GM12865 (cell line): ENCODE measurements at regions not wholly inside any gene's neighbourhood (a gene's known extent, or its start where the extent isn't known, plus 50 kb on each side); places are given as distances from the start of the nearest gene placed in this dataset.

Source experiments
- DNase-seq: peaks from one replicate; pipeline ENCODE4 v3.0.0; 2010; ENCODE audit warnings: low read depth
- H3K4me3 ChIP-seq: 2 replicates; pipeline ENCODE4 v1.5.1; 2011; ENCODE audit warnings: mild to moderate bottlenecking, low read depth, low read length, control low read depth
- CTCF ChIP-seq: IDR thresholded peaks from 2 replicates; pipeline ENCODE4 v1.5.1; 2011; ENCODE audit warnings: low read length, control low read depth, low read depth, inconsistent platforms; ENCODE audit not compliant: insufficient read depth; ENCODE audit errors: missing control alignments

DNA sequence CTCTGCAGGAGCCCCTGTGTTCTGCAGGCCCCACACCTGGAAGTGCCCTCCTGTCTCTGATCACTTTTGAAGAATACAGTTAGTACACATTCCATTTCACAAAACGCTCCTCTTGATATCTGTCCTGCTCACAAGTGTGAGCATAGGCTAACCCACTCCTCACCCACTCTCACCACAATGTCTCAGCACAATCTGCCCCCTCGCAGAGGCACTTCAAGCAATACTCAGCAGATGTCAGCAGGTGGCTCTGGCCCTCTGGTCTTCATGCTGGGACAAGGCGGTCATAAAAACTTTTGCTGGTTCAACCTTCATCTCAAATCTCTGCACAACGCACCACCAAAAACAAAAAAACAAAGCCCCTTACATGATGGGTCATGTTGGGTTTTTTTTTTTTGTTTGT lies 671.2 kb downstream of the MATN1 start:
- DNase-seq = no peak
- no peak overlapping the region for H3K4me3 ChIP-seq
- no peak for TF ChIP-seq CTCF

DNA sequence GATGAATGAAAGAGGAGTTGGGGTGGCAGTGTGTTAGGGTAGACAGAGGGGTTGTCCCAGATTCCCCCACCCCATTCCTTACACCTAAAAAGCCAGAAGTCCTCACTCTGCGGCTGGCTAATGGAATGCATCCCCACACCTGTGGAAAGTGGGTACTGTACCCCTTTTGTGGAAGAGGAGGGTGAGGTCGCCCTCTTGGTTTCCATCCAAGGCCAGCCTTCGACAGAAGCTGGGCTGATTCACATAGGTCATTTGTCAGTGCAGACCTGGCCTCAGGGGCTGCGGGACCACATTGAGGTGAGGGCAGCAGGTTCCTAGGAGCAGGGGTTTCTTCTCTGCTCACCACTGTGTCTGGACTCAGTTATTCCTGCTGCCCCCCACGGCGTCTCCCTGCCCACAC lies 671.6 kb downstream of the MATN1 start:
- TF ChIP-seq CTCF = no peak
- DNase-seq = no peak
- no peak overlapping the region for H3K4me3 ChIP-seq

- no peak for TF ChIP-seq CTCF
- H3K4me3 ChIP-seq = no peak overlapping the region
- DNase-seq = no peak
These were observed 673.6 kb downstream of the MATN1 start for GRCh38 chr1:30049748-30050296.

DNA sequence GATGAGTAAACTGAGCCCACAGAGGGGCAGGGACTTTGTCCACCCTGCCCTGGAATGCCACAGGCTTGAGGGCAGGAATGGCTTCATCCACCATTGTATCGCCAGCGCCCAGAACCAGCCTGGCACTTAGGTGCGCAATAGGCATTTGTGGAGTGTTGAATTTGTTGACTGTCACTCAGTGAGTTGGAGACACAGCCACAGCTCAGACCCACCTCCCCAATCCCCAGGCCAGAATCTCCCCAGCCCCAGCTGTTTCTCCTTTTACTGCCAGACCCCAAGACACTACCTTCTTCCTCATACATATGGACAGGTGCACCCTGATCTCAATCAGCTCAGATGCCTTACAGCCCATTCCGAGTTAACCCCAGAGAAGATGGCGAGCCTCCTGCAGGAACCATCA lies 674.5 kb downstream of the MATN1 start:
- no peak for DNase-seq
- H3K4me3 ChIP-seq = no peak overlapping the region
- no peak for TF ChIP-seq CTCF

GRCh38 chr1:30047576-30047975 lies 675.8 kb downstream of the MATN1 start:
- no peak for DNase-seq
- TF ChIP-seq CTCF = no peak

GRCh38 chr1:30046751-30047150 lies 676.6 kb downstream of the MATN1 start:
- no peak overlapping the region for H3K4me3 ChIP-seq
- no peak for TF ChIP-seq CTCF
- DNase-seq = no peak

More at GRCh38 chr1:30047576-30047975, 675.8 kb downstream of the MATN1 start:
- H3K4me3 ChIP-seq = no peak overlapping the region
